NCI-H526 treated with DMSO at 0.1 percent for 48 hours (cell line): ENCODE measurements at regions not wholly inside any gene's neighbourhood (a gene's known extent, or its start where the extent isn't known, plus 50 kb on each side); places are given as distances from the start of the nearest gene placed in this dataset.
"Not testable (repeated sequence)": the region's sequence is repeated elsewhere in the genome, so short reads cannot be mapped to it uniquely, and the experiment has no call there.

Experiments
- DNase-seq: peaks from one replicate; lab custom pipeline; 2025; lab: John Stamatoyannopoulos, UW

DNA sequence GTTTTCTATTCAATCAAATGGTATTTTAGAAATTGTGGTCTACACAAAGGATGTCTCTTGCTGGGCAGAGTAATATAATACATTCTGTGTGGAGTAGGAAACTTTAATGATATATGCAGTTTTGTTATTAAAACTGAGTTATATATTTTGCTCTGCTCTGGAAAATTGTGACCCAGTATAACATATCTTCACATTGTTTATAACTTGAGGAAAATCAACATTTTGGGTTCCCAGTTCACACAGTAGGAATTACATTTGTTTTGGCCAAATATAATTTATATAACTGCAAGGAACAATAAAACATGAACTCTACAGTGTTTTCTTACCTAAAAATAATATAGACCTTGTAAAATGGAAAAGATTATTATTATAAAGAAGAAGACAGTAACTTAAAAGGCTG, 372.4 kb downstream of the OSR1 start:
- DNase-seq = no peak

DNA sequence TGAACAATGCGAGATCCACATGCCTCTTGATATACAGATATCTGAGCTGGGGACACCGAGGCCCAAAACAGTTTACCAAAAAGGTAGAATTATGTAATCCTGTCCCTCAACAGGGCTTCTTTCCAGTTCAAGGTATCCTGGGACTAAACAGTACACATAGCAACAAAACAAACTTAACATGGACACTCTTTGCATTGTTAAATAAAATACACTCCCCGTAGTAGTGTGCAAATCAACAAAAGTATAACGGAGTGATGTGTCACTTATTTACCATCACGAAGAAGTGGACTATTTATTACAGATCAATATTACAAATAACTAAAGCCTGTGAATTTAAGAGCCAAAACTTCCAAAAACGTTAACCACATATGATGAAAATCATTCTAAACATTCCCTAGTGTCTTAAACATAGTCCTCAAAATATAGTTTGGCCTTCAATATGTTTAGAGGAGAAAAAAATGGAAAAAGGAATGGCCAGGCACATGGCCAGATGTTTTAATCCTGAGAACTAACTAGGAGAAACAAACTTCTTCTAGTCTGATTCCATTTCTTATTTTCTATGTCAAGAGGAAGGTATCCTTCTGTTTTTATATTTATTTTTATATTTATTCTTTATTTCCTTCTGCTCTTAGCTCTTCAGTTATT, 377.5 kb downstream of the OSR1 start:
- no peak for DNase-seq

DNA sequence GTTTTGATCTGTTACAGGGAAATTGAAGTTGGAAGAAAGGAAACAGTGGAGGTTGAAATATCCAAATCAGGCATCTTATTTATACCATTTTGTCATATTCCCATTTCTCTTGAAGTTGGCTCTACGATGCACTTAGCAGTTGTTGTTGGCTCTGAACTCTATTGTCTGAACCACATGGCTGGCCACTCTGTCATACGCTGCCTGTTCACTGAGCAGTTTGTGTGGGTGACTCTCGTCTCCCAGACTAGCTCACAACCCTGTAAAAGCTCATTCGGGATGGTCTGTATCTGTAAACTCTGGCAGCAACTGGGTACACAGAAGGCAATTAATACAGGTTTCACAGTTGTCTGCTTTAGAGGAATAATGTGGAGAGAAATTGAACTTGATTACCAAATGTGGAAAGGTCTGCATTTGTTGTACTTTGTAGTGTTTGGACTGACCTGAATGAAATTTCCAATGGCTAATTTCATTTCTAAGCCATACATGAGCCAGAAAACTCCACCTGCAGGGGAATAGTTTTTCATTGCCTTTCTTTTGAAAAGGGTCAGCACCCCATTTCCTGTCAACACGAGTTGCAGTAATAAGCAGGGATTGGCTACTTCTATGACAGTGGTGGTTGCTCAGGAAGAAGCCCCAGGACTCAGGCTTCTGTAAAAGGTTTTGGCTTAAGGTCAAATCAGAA, 378.2 kb downstream of the OSR1 start:
- no peak for DNase-seq

DNA sequence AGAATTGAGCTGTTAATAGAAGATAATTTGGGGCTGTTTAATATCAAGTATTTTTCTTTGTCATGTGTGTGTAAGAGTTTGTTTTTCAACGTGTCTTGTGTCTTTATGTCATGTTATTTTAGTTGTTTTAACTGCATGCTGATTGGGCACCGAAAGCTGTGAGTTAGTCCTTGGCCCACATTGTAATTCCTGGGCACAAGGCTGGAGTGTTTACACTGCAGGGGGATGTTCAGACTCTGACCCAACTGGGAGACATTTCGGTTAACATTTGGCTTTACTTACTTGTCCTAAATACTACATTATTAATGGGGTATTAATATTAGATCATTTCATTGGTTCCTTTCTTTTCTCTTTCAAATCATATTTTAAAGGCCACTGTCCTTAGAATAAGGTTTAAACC, 381.0 kb downstream of the OSR1 start:
- DNase-seq = no peak

DNA sequence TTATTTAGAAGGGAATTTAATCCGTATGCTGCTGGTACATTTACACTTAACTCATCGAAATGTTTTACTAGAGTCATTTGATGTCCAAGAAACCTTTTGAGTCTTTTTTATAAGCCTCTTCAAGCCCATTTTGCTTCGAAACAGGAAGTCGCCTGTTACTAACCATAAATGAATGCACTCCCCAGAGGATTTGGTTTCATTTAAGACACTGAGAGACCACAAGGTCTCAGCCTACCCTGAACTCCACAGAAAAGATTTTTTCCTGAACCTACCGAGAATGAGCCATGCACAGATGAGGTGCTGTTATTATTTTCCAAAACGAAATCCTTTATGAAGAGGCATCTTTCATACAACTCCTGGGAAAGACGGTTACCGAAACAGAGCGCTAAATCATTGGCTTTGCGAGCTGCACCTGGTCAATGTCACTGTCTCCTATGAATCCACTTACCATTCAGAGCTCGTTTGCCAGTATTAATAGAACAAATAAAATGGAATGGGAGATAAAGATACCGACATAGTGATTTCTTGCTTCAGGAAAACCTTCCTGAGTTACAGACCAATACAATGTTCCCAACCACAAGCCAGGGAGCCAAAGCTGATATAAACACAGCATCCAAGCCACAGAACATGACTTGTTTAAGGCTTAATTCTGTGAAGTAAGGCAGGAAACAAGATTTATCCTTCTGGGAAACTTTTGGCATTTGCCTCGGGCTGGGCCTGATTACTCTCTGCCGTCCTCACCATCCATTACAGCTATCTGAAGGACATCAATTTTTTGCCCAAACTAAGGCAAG, 382.1 kb downstream of the OSR1 start:
- DNase-seq = no peak

DNA sequence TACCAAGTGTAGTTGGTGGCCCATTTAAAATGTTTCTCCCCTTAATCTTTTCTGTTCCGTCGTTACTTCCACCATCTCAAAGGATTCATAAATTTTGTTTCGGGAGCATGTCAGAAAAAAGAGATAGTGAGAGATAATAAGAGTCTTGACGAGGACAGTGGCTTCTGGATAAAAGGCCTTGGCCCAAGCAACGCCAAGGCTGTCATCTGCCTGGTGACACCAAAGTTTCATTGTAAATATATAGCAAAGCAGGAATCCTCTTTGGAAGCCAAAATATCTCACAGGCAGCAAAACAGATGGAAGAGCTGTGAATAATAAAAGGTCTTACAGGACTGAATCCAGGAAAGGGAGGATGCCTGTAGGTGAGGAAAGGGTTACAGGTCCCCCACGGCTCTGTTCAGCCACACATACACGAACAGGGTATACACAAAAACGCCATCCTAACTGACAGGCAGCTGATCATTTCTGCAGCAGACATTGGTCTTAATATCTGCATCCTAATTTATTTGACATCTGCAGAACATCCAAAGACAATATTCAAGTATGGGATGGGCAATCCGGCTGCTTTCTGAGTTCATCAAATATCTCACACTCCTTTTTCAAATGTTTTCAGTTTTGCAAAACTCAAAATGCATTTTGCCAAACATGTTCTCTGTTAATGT, 382.8 kb downstream of the OSR1 start:
- no peak for DNase-seq

DNA sequence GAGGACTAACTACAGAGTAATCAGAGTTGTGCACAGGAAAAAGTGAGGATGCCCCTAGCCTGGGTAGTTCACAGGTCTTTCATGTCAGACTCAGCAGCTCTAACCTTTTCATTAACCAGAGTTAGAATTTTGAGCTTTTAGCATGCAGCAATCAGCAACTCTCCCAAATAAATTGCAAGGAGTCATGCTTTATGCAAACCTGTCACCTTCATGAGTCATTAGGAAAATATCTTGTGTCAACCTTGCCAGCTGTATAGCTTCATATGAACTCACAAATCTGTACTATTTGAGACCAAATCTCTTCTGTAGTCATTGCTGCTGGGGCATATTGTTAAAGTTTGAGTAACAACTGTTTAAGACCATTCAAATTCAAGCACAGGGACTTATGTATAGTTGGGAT, 382.3 kb upstream of the NT5C1B start:
- DNase-seq = no peak

DNA sequence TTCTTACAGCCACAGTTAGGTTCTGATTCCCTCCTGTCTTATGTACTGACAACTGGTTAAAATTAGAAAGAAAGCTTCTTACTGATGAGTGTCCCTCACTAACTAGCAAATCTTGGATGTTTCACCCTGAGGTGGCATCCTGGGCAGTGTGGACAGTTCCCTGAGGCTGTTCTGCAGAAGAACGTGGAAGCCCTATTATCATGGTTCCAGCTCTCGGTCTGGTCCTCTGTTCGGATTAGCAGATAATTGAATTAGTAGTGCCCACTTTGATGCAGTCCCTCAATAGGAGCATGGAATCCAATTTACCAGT, 381.7 kb upstream of the NT5C1B start:
- no peak for DNase-seq

DNA sequence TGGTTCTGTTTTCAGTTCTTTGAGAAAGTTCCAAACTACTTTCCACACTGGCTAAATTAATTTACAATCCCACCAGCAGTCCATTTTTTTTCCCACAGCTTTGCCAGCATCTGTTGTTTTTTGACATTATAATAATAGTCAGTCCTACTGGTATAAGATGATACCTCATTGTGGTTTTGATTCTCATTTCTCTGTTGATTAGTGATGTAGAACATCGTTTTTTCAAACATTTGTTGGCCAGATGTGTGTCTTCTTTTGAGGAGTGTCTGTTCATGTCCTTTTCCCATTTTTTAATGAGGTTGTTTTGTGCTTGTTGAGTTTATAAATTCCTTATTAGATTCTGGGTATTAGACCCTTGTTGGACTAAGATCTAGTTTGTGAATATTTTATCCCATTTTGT, 376.8 kb upstream of the NT5C1B start:
- DNase-seq = no peak

DNA sequence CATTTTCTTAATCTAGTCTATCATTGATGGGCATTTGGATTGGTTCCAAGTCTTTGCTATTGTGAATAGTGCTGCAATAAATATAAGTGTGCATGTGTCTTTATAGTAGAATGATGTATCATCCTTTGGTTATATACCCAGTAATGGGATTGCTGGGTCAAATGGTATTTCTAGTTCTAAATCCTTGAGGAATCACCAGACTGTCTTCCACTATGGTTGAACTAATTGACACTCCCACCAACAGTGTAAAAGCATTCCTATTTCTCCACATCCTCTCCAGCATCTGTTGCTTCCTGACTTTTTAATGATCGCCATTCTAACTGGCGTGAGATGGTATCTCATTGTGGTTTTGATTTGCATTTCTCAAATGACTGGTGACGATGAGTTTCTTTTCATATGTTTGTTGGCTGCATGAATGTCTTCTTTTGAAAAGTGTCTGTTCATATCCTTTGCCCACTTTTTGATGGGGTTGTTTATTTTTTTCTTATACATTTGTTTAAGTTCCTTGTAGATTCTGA, 374.4 kb upstream of the NT5C1B start:
- DNase-seq = not testable (repeated sequence)

DNA sequence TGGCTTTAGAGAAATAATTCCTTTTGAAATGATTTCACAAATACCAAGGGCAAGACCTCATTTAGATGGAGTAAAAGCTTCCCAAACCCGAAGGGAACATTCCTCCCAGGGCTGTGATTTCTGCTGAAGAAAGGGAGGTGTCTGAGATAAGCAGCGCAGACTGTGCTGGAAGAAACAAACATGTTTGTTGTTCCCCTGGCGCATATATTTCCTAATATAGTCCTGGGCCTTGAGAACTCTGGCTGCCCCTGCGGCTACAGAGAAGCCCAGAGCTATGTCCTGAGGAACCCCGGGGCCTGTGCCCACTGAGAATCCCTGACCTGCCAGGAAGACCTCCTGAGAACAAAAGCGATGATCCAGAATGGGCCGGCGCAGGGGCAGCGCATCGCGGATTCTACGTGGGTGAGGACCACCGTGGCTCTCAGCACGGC, 372.6 kb upstream of the NT5C1B start:
- DNase-seq = no peak

DNA sequence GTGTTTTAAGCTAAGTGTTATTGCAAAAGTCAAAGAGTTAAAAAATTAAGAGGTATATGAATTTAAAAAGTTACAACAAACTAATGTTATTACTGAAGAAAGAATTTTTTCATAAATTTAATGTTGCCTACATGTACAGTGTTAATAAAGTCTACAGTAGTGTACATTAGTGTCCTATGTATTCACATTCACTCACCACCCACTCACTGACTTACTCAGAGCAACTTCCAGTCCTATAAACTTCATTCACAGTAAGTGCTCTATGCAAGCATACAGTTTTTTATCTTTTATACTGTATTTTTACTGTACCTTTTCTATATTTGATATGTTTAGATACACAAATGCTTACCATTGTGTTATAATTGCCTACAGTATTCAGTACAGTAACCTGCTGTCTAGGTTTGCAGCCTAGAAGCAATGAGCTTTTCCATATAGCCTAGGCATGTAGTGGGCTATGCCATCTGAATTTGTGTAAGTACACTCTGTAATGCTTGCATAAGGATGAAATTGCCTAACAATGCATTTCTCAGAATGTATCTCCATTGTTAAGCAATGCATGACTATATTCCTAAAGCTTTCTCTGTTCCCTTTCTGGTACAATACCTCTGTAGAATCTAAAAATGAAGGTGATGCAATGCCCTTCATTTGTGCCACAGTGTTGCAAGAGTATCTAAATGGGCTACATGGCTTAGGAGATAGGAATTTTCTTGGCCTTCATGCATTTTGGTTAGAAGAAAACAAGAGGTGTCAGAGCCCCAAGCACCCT, 370.8 kb upstream of the NT5C1B start:
- DNase-seq = no peak

DNA sequence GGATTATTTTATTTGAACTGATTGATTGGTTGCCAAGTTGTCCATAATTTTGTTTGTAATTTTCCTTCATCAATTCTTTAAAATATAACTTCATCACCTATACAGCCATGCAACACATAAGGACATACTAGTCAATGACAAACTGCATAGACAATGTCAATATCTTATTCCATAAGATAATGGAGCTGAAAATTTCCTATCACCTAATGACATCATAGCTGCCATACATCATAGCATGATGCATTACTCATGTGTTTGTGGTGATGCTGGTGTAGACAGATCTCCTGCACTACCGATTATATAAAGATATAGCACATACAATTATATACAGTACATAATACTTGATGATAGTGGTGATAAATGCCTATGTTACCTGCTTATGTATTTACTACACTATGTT, 369.8 kb upstream of the NT5C1B start:
- DNase-seq = no peak

DNA sequence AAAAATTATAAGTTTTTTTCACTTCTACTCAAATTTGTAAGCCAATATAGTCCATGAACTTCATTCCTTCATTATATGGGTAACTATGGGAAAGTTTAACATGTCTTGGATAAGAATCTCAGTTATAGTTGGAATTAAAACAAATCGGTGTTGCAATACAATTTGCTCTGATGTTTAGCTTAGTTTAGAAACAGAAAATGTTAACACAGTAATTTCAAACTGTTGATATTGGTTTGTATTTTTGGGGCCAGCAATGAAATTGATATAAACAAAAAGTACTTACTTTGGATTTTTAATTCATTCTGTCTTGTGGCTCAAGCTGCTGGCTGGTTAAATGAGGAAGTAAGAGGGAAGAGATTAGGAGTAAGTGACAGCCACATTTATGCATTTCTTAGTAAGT, 368.5 kb upstream of the NT5C1B start:
- DNase-seq = no peak

DNA sequence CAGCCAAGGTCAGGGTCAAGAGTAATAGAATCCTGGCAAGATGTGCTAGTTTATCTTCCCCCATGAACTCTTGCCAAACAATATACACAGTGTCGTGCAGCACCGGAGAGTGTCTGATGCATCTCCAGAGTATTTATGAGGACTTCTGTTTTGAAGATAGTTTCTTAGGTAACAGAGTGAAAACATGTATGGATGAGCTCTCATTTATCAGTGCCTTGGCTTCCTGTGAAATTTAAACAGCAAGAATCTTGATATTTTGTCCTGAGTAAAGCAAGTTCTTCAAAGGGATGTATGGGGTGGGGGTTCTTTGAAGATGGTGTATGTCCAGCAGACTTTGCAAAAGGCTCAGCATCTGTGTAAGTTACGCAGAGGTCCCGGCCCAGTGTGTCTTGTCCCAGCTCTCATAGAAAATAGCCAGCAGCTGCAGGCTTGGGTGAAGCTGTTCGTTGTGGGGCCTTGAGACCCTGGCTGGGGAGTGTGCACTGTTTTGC, 361.0 kb upstream of the NT5C1B start:
- DNase-seq = no peak

DNA sequence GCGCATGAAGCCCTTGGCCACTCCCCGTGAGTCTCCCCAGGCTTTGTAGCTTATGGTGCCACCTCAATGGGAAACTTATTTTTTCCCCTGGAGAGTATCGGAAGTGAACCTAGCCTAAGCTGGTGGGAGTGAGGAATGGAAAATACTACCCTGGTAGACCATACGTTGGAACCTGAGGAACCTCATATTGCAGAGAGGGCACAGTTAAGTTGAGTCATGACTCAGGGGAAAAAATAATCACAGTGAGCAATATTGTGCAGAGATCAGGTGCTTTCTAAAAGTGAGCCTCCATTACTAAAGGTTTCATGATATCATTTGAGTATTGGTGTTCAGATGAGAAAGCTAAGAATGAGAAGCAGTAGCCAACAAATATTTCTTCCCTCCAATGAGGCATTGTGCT, 360.5 kb upstream of the NT5C1B start:
- DNase-seq = no peak

DNA sequence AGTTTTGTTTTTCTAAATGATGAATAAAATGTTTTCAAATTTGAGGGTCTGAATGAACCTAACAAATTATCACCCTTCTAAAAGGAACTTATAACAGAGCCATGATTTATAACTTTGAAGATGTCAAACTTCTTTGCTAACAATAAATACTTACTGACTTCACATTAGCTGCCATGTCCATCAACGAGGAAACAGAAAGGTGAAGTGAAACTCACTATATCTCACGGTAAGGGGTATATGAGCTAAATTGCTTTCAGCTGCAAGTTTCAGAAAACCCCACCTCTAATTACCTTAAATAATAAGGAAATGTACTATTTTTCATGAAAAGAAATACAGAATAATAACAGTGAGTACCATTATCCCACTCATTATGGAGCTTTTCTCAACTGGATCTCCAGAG, 350.8 kb upstream of the NT5C1B start:
- no peak for DNase-seq

DNA sequence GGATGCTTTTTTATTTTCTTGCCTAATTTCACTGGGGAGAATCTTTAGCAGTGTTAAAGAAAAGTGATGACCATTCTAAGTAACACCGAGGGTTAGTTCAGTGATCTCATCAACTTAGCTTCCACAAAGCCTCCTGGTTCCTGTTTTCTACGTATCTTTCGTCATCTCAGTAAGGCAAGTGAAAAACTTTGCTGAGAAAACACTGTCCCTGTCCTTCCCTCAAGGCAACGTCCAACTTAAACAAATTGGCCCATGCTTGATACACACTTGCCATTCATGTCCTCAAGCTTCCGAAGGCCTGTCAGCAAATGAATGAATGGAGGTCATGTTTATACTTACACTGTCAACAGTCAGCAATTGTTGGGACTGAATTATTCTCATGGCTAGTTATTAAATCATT, 350.4 kb upstream of the NT5C1B start:
- DNase-seq = not testable (repeated sequence)

DNA sequence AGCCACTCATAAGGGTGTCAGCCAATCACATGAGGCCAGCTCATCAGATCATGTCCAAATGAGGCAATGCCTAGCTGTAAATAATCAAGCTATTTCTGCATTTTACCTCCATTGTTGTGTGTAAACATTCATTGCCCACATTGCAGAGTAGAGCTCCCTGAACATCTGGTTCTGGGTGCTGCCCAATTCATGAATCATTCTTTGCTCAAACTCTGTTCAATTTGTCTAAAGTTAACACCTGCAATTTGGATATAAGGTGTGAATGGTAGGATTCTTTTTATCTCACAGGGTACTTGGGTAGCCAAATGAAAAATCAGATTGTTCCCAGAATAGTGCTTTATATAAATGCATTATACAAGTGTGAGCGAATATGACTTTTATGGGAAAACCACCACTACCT, 345.5 kb upstream of the NT5C1B start:
- DNase-seq = no peak

DNA sequence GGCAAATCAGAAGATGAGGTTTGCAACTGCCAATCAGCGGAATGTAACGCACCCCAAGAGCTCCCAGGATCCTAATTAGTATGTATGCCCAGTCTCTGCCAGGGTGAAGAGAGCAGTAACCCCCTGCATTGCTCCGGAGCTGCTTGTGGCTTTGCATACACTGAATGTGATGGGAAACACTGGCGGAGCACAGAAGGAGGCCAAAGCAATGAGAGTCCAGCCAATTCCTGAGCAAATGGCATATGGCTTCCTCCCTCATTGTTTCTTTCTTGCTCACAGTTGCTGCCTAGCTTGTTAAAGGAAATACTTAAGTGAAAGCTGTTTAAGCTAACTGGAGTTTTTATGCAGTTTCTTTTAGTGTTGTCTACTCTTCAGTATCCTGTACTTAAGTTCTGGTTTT, 343.5 kb upstream of the NT5C1B start:
- no peak for DNase-seq

DNA sequence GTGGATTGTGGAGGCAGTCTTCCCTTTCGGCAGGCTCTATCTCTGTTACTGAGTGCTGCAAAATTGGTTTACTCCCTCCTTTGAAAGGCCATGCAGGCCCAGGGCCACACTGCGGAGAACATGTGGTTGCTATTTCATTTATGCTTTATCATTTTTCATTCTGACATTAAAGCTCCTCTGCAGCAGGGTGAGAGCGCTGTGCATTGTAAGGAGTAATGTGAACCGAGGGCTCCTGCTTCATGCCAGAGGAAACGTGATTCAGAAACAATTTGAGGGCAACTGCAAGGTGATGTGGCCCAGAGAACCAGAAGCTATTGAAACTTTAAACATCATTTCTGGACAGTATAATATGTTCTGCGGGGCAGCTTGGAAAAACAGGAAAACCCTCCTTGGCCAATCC, 341.6 kb upstream of the NT5C1B start:
- DNase-seq = no peak
